ENCODE measurements at regions not wholly inside any gene's neighbourhood (a gene's known extent, or its start where the extent isn't known, plus 50 kb on each side); places are given as distances from the start of the nearest gene placed in this dataset.

- TF ChIP-seq EZH2 (IDR thresholded peaks at IDR 0.05; ENCODE audit: low read length) (no peak), CTCF (optimal IDR thresholded peaks at IDR 0.05 in 1 of 3, IDR thresholded peaks at IDR 0.05 in 1 of 3, conservative IDR thresholded peaks at IDR 0.05 in 1 of 3; ENCODE audit: extremely low read depth in 1 of 3, insufficient read depth in 2 of 3, low read length in 3 of 3) (no peak)
- no peaks in the 10 kb centered on the region for H3K9me1 ChIP-seq (ENCODE audit: control insufficient read depth, extremely low read depth, insufficient read depth, low read length)
- H2AFZ ChIP-seq (ENCODE audit: control insufficient read depth, low read length): no peak overlapping the region
- DNase-seq (ENCODE audit: low read depth, low spot score): no peak
- dilution Hi-C loops (cut with MboI; ENCODE audit: extremely low pct_ligation_motif_present, low sequenced_read_pairs): no loop called here
- no peaks in the 10 kb centered on the region for H3K79me2 ChIP-seq (ENCODE audit: control insufficient read depth, insufficient read depth, low read length)
- H3K4me3 ChIP-seq (ENCODE audit: control insufficient read depth in 2 of 3, extremely low read depth in 1 of 3, insufficient read depth in 2 of 3, low read depth in 1 of 3, low read length in 3 of 3): no peak overlapping the region
- H3K4me1 ChIP-seq (ENCODE audit: control insufficient read depth, extremely low read depth, insufficient read depth, low read length): no peaks in the 10 kb centered on the region
- no peak overlapping the region for H3K27ac ChIP-seq (ENCODE audit: control insufficient read depth, insufficient read depth, low read length)
- no peaks in the 10 kb centered on the region for H3K9me3 ChIP-seq (ENCODE audit: control insufficient read depth, low read depth, low read length)
- no peak for FAIRE-seq
- H3K27me3 ChIP-seq (ENCODE audit: control insufficient read depth, extremely low read depth, insufficient read depth, low read length): no peaks in the 10 kb centered on the region
- H4K20me1 ChIP-seq (ENCODE audit: control insufficient read depth, extremely low read depth, insufficient read depth, low read length): no peaks in the 10 kb centered on the region
- H3K9ac ChIP-seq (ENCODE audit: control insufficient read depth, extremely low read depth, insufficient read depth, low read length): no peak overlapping the region
- H3K4me2 ChIP-seq (ENCODE audit: control insufficient read depth, extremely low read depth, insufficient read depth, low read depth, low read length): no peak overlapping the region
- H3K36me3 ChIP-seq (ENCODE audit: control insufficient read depth in 2 of 2, extremely low read depth in 1 of 2, insufficient read depth in 2 of 2, low read length in 2 of 2): no peaks in the 10 kb centered on the region
Observed at GRCh38 chr15:95758451-95758850, 572.0 kb upstream of the NR2F2 start.

- no peaks in the 10 kb centered on the region for H3K9me1 ChIP-seq (ENCODE audit: control insufficient read depth, extremely low read depth, insufficient read depth, low read length)
- no peaks in the 10 kb centered on the region for H3K79me2 ChIP-seq (ENCODE audit: control insufficient read depth, insufficient read depth, low read length)
- no peak overlapping the region for H2AFZ ChIP-seq (ENCODE audit: control insufficient read depth, low read length)
- H4K20me1 ChIP-seq (ENCODE audit: control insufficient read depth, extremely low read depth, insufficient read depth, low read length): no peaks in the 10 kb centered on the region
- H3K27ac ChIP-seq (ENCODE audit: control insufficient read depth, insufficient read depth, low read length): no peak overlapping the region
- no peak overlapping the region for H3K4me2 ChIP-seq (ENCODE audit: control insufficient read depth, extremely low read depth, insufficient read depth, low read depth, low read length)
- no peaks in the 10 kb centered on the region for H3K36me3 ChIP-seq (ENCODE audit: control insufficient read depth in 2 of 2, extremely low read depth in 1 of 2, insufficient read depth in 2 of 2, low read length in 2 of 2)
- no peak overlapping the region for H3K4me3 ChIP-seq (ENCODE audit: control insufficient read depth in 2 of 3, extremely low read depth in 1 of 3, insufficient read depth in 2 of 3, low read depth in 1 of 3, low read length in 3 of 3)
- no peak for TF ChIP-seq CTCF (optimal IDR thresholded peaks at IDR 0.05 in 1 of 3, IDR thresholded peaks at IDR 0.05 in 1 of 3, conservative IDR thresholded peaks at IDR 0.05 in 1 of 3; ENCODE audit: extremely low read depth in 1 of 3, insufficient read depth in 2 of 3, low read length in 3 of 3)
- TF ChIP-seq EZH2 (IDR thresholded peaks at IDR 0.05; ENCODE audit: low read length): no peak
- H3K9me3 ChIP-seq (ENCODE audit: control insufficient read depth, low read depth, low read length): no peaks in the 10 kb centered on the region
- H3K9ac ChIP-seq (ENCODE audit: control insufficient read depth, extremely low read depth, insufficient read depth, low read length): no peak overlapping the region
- DNase-seq (ENCODE audit: low read depth, low spot score) (no peak), FAIRE-seq (no peak)
- no peaks in the 10 kb centered on the region for H3K4me1 ChIP-seq (ENCODE audit: control insufficient read depth, extremely low read depth, insufficient read depth, low read length)
- H3K27me3 ChIP-seq (ENCODE audit: control insufficient read depth, extremely low read depth, insufficient read depth, low read length): no peaks in the 10 kb centered on the region
- dilution Hi-C loops (cut with MboI; ENCODE audit: extremely low pct_ligation_motif_present, low sequenced_read_pairs): no loop called here
Observed at GRCh38 chr15:95758851-95759250, 571.6 kb upstream of the NR2F2 start.

All from keratinocyte (primary cell).